CD4-positive, alpha-beta T cell (primary cell): ENCODE measurements at regions not wholly inside any gene's neighbourhood (a gene's known extent, or its start where the extent isn't known, plus 50 kb on each side); places are given as distances from the start of the nearest gene placed in this dataset.

Source experiments
- ATAC-seq: fragments of 200-7000 bp; cut with Tn5 transposase; one replicate; pipeline ENCODE4 v1.10.0; 2022; ENCODE audit warnings: mild to moderate bottlenecking; ENCODE audit not compliant: poor library complexity
- CTCF ChIA-PET: fragments of 350-600 bp; sonication (Branson Sonifier 250); formaldehyde crosslinking; loops from one replicate; lab custom pipeline; 2021; ENCODE audit warnings: antibody characterized with exemption, inconsistent platforms; lab: Charles Lee
- POLR2A ChIA-PET: fragments of 350-600 bp; sonication (Branson Sonifier 250); formaldehyde crosslinking; loops from one replicate; lab custom pipeline; 2021; ENCODE audit warnings: antibody characterized with exemption, inconsistent platforms; lab: Charles Lee
- DNase-seq, 14 experiments: peaks; one replicate each; pipeline ENCODE4 v3.0.0-alpha.2; 2013 to 2020; ENCODE audit warnings: mixed read lengths in 2 of 14
- H3K27ac ChIP-seq, 2 donors: one replicate each; pipeline versions ENCODE4 v1.5.1 to v1.7.0; 2013; ENCODE audit warnings: low read length in 2 of 2, low read depth in 1 of 2, mild to moderate bottlenecking in 1 of 2
- H3K27me3 ChIP-seq, 2 experiments: 1 replicate in 1 of 2; 2 replicates in 1 of 2; pipeline versions ENCODE4 v1.6.1 to v1.7.0; 2013; ENCODE audit warnings: low read length in 2 of 2, control low read depth in 1 of 2, mild to moderate bottlenecking in 1 of 2, moderate library complexity in 1 of 2; ENCODE audit not compliant: insufficient read depth in 2 of 2, control insufficient read depth in 1 of 2
- H3K36me3 ChIP-seq: one replicate; pipeline ENCODE4 v1.6.1; 2013; ENCODE audit warnings: low read length, control low read depth; ENCODE audit not compliant: insufficient read depth
- H3K4me1 ChIP-seq: one replicate; pipeline ENCODE4 v1.6.1; 2013; ENCODE audit warnings: low read length, control low read depth; ENCODE audit not compliant: insufficient read depth
- H3K4me3 ChIP-seq: one replicate; pipeline ENCODE4 v1.5.1; 2013; ENCODE audit warnings: mild to moderate bottlenecking, low read length, moderate library complexity
- H3K9me3 ChIP-seq, 2 experiments: 1 replicate in 1 of 2; 2 replicates in 1 of 2; pipeline versions ENCODE4 v1.6.1 to v1.7.0; 2013; ENCODE audit warnings: low read length in 2 of 2, mild to moderate bottlenecking in 2 of 2, control low read depth in 1 of 2, moderate library complexity in 1 of 2; ENCODE audit not compliant: control insufficient read depth in 1 of 2, insufficient read depth in 1 of 2
- H3K27ac Mint-ChIP-seq: one replicate; pipeline ENCODE4 v1.8.0; 2020; ENCODE audit warnings: mixed read lengths
- H3K27me3 Mint-ChIP-seq: one replicate; pipeline ENCODE4 v1.8.0; 2021; ENCODE audit warnings: mixed read lengths
- H3K36me3 Mint-ChIP-seq: one replicate; pipeline ENCODE4 v1.8.0; 2021; ENCODE audit warnings: low read depth, mixed read lengths
- H3K4me1 Mint-ChIP-seq: one replicate; pipeline ENCODE4 v1.8.0; 2021; ENCODE audit warnings: low read depth, mixed read lengths
- H3K4me3 Mint-ChIP-seq: one replicate; pipeline ENCODE4 v1.8.0; 2020; ENCODE audit warnings: mild to moderate bottlenecking, mixed read lengths
- H3K9me3 Mint-ChIP-seq: one replicate; pipeline ENCODE4 v1.8.0; 2020; ENCODE audit warnings: mixed read lengths
- CTCF ChIP-seq: fragments of 200-600 bp; IDR thresholded peaks from one replicate; pipeline ENCODE4 v1.8.0; 2022; ENCODE audit warnings: antibody characterized with exemption, mild to moderate bottlenecking
- intact Hi-C, 2 experiments: fragments of 100-400 bp; cut with DNase I in 1 of 2; cut with micrococcal nuclease in 1 of 2; formaldehyde crosslinking; loops; one replicate each; pipeline versions ENCODE4 v1.15.1 to v1.9.0; 2023 to 2025; cut with DNase I, micrococcal nuclease

DNA sequence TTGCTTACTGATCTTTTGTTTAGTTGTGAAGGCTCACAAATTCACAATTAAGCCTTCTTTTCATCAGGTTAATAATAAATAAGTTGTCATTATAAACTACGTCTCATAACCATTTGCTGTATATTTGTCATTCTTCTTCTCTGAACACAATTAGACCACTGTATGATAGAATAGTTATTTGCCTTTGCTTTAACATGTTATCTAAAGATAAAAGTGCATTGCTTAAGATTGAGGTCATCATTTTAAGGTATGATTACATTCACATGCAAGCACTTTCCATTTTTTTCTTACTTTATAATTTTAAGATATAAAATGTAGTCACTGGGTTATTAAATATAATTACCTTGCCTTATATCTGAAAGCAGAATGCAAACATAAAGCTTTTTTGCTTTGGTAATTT lies 80.1 kb upstream of the GLS start:
- CTCF ChIA-PET: no interaction called here
- intact Hi-C loops: loop anchor here (5.0 to 10.0 kb wide), 2 partner anchors 163 to 266 kb away; partner anchors contain the start of gene NEMP2 (in 1 of the 2)

DNA sequence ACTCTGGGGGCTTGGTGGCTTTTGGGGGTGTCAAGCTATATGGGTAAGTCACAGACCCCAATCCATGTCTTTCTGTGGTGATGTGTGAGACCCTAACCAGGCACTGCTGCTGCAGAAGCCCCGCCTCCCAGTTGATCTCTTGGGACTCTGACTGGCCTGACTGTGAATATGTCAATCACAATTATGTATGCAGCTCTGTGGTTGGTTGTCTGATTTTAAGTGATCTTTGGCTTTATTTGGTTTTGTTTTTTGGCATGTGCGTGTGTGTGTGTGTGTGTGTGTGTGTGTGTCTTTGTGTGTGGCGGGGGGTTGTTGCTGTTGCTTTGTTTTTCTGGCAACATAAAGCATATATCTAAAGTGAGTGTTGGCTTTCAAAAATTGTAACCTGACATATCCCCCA lies 78.5 kb upstream of the GLS start:
- Mint-ChIP-seq H3K27me3 (no peaks in the 10 kb centered on the region), H3K4me3 (no peak overlapping the region), H3K27ac (no peak overlapping the region), H3K4me1 (no peaks in the 10 kb centered on the region), H3K36me3 (no peaks in the 10 kb centered on the region), H3K9me3 (no peaks in the 10 kb centered on the region)
- POLR2A ChIA-PET: no interaction called here
- Histone ChIP-seq H3K27ac (no peak overlapping the region), H3K27me3 (no peaks in the 10 kb centered on the region), H3K4me1 (no peaks in the 10 kb centered on the region), H3K36me3 (no peaks in the 10 kb centered on the region), H3K9me3 (no peaks in the 10 kb centered on the region), H3K4me3 (no peak overlapping the region)
- ATAC-seq (no peak), DNase-seq (no peak)
- CTCF ChIA-PET: no interaction called here
- intact Hi-C loops: loop anchor here (2.0 to 10.0 kb wide), 3 partner anchors 165 to 421 kb away; partner anchors contain the start of gene NEMP2 (in 1 of the 2)
- no peak for TF ChIP-seq CTCF

More for the DNA sequence above, 80.1 kb upstream of the GLS start:
- H3K4me3 ChIP-seq: no peak overlapping the region
- no peaks in the 10 kb centered on the region for H3K4me1 Mint-ChIP-seq
- POLR2A ChIA-PET: interaction anchor here (1.1 kb wide), 1 partner anchor 8 kb away, joined by 4 read pairs; no protein-coding TSS in a partner anchor
- no peaks in the 10 kb centered on the region for H3K4me1 ChIP-seq
- H3K36me3 Mint-ChIP-seq: no peaks in the 10 kb centered on the region
- TF ChIP-seq CTCF: no peak
- ATAC-seq (no peak), DNase-seq (no peak)
- H3K27me3 ChIP-seq: no peaks in the 10 kb centered on the region
- no peaks in the 10 kb centered on the region for H3K36me3 ChIP-seq
- no peak overlapping the region for H3K4me3 Mint-ChIP-seq
- no peak overlapping the region for H3K27ac Mint-ChIP-seq
- no peaks in the 10 kb centered on the region for H3K9me3 ChIP-seq
- no peaks in the 10 kb centered on the region for H3K27me3 Mint-ChIP-seq
- no peaks in the 10 kb centered on the region for H3K9me3 Mint-ChIP-seq
- H3K27ac ChIP-seq: no peak overlapping the region

GRCh38 chr2:190802626-190803209 lies 77.9 kb upstream of the GLS start:
- Histone ChIP-seq H3K27ac (no peak overlapping the region), H3K36me3 (no peaks in the 10 kb centered on the region), H3K4me1 (no peaks in the 10 kb centered on the region), H3K27me3 (no peaks in the 10 kb centered on the region), H3K9me3 (no peaks in the 10 kb centered on the region), H3K4me3 (no peak overlapping the region)
- POLR2A ChIA-PET: no interaction called here
- no peaks in the 10 kb centered on the region for H3K27me3 Mint-ChIP-seq
- H3K4me3 Mint-ChIP-seq: no peak overlapping the region
- no peaks in the 10 kb centered on the region for H3K9me3 Mint-ChIP-seq
- TF ChIP-seq CTCF: no peak
- DNase-seq: no peak
- H3K27ac Mint-ChIP-seq: no peak overlapping the region
- no peaks in the 10 kb centered on the region for H3K4me1 Mint-ChIP-seq
- no peak for ATAC-seq
- CTCF ChIA-PET: no interaction called here
- intact Hi-C loops: loop anchor here (2.0 to 10.0 kb wide), 3 partner anchors 165 to 422 kb away; partner anchors contain the start of gene NEMP2 (in 1 of the 2)
- no peaks in the 10 kb centered on the region for H3K36me3 Mint-ChIP-seq
